LoVo (cell line): ENCODE measurements at regions not wholly inside any gene's neighbourhood (a gene's known extent, or its start where the extent isn't known, plus 50 kb on each side); places are given as distances from the start of the nearest gene placed in this dataset.
"Not testable (repeated sequence)": the region's sequence is repeated elsewhere in the genome, so short reads cannot be mapped to it uniquely, and the experiment has no call there.

Source experiments
- DNase-seq: peaks from one replicate; pipeline ENCODE4 v3.0.0-alpha.2; 2016; ENCODE audit warnings: low spot score

DNA sequence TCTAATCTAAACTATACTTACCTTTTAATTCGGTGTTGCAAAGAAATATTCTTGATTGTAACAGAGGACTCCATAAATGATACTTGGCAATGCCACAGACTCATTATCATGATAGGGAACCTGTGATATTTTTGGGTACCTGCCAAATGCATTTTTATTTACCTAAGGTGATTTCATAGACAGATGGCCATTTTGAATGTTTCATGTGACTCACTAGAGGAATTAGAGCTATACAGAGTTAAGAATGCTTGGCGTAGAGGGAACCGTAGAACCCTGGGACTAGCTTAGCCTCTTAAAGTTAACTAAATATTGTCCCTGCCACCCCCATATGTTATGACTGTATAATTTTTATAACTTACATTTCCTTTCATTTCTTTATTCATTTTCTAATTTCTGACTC lies 136.1 kb downstream of the DISP1 start:
- DNase-seq, result peak; percentile 58

DNA sequence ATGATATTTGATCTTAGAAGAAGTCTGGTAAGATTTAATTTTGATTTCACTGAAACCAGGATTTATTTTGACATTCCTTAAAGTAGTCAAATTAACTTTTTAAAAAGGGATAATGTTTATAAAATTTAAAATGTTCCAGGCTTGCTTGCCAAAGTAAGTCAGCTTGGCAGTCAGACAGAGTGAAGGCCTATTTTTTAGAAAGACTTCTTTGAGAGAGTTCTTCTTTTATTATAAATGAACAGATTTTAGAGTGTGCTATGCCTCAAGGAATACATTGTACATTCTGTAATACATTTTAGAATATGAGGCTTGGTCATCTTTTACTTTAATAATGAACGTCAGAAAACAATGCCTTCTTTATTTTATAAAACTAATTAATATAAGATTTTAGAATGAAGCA lies 138.7 kb downstream of the DISP1 start:
- no peak for DNase-seq

DNA sequence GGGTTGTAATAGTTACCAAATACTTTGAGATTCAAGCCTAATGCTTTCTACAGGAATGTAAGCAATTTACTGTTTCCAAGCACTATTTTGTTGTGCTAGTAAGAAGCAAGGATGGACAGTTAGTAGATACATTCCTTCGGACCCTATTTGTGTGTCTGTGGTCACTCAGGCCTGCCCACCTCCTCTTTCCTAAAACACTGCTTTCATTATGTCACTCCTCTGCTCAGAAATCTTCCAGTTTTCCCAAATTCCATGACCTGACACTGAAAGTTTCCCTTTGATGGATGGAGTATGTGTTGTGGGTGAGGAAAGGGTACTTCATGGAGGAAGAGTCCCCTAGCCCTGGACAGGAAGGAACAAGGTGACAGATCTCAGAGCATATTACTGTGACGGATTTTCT lies 141.1 kb downstream of the DISP1 start:
- DNase-seq, result no peak

DNA sequence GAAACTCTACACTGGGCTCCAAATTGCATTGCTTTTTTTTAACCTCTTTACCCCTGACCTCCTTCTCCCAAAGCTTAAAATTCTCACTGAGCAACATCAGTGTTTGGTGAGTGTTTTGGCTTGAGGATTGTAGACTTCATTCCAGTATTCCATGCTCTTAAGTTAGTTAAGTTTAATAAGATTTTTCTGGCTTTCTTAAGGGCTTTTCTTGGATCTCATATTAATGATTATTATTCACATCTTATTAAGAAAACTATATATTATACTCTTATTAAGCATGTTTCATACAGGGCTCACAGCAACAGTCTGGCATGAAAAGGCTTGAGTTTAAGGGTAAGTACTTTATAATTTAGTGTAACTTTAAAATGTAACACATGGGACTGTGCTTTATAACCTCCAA lies 141.8 kb downstream of the DISP1 start:
- no peak for DNase-seq

DNA sequence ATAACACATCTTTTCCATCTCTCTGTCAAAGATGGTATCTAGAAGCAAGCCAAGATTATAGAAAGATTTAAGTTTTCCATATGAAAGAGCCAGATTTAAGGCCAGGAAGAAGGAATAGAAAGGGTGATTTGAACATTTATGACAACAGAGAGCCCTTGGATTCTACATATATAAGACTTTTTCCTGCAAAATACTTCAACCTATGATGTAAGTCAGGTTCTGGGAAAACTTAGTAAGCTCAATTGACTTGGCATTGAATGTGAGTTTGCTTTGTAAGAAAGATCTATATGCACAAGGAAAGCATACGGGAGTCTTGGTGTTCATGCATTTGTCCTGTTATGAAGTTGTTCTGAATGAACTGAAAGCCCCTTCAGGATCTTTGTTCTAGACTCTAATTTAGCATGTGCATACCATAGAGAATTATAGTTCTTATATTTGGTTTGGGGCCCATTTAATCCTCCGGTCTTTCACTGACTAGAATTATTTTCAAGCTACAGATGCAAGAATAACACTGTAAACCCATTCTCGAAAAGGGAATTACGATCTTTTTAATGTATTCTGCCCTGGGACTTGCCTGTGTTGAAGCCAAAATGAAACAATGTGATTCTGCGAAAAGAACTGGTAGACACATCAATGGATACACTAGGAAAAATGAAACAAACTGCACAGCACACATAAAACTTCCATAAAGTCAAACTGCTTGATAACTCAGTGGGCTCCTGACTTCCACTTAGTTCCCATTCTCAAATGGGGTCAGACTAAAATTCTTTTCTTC lies 152.8 kb downstream of the DISP1 start:
- DNase-seq, result no peak

DNA sequence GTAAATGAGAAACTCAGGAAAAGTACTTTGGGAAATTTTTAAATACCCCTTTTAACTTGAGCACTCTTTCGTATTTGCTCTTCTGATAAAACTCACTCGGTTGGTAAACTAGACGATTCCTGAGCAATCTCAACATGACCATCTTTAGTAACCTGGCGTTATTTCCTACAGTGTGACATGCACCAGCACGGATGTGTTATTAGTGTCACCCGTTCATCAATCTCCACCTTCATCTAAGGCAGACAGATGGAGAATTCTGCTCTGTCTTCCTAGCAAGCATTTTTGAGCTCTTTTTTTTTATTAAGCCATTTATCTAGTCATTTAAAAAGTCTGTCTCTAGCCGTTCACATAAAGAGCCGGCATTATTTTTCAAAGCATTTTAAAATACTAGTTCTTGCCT lies 155.2 kb downstream of the DISP1 start:
- no peak for DNase-seq

DNA sequence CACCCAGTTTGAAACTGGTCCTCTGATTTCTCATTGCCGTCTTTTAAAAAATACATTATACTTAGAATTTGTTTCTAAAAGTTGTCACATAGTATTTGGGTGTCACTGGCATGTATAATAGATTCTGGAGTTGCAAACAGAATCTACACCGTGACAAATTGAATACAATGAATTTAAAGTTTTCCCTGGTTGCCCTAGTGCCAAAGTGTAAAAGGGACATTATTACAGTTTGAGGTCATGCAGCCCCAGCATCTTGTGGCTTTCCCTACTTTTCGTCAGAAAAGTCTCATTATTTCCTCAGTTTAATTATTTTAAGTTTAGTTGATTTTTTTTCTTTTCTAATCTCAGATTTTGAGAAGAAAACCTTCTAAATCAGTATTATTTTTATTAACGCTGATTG lies 155.9 kb downstream of the DISP1 start:
- no peak for DNase-seq

DNA sequence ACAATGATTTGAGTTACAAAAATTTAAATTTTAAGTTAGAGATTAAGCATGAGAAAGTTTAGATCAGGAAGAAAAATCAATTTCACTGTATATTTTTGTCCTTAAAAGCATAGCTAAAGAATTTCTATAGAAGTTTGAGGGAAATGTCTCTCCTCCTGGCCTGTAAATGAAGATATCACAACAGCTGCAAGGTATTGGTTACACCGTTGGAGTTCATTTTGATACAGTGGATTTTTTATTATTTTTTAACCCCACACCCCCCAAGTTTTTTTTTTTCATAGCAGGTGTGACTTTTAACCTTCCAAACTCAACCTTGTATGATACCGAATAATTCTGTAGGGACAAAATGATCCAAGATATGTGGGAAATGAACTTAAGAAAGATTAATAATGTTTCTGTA lies 156.3 kb downstream of the DISP1 start:
- DNase-seq, result no peak

DNA sequence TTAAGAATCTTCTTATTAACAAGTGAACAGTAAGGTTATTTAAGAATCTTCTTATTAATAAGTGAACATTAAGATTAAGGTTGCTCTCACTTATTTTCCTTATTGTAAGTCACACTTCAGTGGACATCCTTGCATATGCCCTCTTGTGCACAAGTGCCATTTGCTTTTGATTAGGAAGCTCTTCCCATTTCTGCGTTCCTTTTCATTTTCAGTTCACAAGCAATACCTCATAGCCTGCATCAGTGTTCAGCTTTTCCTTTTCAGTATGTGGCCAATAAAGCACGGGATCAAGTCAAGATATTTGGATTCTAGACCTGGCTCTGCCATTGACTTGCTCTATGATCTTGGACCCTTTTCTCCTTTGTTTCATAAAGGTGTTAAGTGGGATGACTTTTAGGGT lies 158.7 kb downstream of the DISP1 start:
- no peak for DNase-seq

DNA sequence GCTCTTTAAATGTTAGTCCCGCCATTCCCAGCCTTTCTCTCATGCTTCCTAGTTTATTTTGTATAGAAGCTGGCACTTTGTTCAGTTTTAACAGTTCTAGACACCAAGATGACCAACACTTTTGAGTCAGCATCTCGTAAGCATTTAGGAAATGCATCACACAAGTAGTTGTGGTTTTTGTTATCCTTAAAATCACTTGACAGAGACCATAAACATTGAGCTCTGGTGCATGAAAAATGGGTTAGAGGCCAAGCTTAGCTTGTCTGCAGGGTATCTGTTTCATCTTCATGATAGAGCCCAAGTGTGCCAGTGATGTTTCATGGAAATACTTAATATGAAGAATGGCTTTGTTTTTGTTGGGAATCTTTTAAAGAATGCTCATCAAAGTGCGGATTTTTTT lies 159.7 kb downstream of the DISP1 start:
- DNase-seq, result no peak

DNA sequence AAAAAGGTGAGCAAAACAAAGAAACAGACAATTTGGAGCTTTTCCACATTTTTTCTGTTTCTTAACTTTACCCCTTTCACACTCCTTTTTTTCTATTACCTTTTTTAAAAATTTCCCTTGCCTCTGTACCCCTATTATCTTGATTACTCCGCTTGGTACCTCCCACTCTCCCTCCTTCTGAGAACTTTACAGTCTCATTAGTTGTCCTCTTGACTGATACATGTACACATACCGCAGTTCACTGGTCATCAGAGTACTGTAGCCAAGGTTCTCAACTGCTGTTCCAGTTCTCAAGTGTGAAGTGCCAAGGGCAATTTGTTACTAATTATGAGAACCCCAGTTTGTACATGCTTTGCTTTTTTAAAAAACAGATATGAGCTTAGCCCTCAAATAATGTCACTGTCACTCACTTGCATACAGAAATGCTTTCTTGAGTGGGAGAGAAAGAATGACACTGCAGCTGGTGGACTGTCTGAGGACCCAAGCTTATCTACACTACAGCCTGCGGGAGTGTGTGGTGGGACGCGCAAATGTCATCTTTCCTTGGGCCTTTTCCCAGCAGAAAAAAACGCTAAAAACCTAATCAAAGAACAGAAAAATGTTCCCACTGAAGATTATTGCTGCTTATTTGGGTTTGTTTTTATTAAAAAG lies 160.8 kb downstream of the DISP1 start:
- no peak for DNase-seq

DNA sequence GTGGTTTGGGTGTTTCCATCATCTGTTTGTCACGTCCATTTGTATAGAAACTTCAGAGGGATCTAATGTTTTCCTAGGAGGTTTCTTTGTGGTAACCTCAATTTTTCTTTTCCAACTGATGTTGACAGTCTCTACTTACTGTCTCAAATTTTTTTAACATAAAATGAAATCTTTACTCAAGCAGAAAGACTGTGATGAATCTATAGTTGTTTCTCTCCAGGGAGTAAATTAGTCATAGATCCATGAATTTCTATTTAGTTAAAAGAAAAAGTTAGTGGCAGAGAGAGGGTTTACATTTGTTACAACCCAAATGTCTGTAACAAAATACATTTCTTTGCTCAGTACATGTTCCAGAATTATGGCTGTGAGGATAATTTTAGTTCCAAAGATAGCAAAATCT lies 161.6 kb downstream of the DISP1 start:
- DNase-seq, result no peak

DNA sequence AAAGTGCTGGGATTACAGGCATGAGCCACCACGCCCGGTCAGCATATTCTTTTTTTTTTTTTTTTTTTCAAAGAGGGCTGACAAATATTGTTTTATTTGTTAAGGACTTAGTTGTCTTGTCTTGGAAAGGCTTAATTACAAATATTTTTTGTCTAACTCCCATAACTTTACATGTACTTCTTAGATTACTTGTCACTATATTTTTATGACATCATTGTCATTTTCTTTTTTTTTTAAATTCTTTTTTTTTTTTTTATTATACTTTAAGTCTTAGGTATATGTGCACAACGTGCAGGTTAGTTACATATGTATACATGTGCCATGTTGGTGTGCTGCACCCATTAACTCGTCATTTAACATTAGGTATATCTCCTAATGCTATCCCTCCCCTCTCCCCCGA lies 162.5 kb downstream of the DISP1 start:
- not testable (repeated sequence) for DNase-seq

DNA sequence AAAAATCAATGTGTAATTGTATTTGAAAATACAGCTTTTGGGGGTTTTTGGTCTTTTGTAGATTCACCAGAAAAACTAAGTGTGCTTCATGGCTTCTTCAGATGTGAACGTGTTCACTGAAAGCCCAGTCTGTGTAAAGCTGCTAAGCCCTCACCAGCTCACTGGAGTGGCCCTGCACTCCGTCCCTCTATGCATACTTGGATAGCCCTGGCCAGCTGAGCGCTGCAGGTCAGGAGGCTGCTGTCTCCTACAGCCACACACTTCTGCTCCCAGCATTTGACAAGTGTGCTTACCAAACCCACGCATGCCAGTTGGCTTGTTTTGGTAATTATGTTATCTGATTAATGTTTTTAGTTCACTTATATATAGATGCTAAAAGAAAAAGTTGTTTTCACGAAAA lies 163.5 kb downstream of the TLR5 start:
- no peak for DNase-seq

DNA sequence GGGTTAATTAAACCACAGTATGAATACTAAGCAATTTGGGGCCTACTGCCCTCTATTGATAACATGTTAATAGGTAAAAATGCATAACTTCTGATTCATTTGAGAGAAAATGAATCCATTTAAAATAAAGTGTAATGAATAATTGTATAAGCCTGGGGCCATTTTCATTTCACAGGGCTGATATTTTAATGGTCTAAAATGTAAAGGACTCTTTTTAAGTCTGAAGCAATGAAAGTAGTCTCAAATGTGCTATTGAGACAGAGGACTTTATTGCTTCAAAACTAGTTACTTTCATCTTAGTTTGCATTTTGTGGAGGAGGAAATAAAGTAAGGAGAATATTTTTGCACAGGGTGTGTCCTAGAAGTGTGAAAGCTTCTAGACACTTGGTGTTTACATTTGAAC lies 155.4 kb downstream of the TLR5 start:
- no peak for DNase-seq

DNA sequence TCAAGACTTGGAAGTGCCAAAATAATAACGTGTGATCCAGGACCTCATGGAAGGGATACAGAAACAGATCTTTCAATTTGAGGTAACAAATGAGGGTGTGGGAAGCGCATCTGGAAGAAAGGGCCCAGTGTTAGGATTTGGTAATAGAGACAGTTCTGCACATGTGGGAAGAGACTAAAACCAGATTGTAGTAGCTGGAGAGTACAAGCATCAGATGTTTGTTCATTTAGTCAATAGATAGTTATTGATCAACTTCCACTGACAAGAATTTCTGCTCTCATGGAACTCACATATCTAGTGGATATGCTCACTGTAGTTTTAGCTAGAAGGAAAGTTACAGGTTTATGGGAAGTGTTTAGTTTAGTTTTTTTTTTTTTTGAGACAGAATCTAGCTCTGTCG lies 153.6 kb downstream of the TLR5 start:
- DNase-seq, result no peak

DNA sequence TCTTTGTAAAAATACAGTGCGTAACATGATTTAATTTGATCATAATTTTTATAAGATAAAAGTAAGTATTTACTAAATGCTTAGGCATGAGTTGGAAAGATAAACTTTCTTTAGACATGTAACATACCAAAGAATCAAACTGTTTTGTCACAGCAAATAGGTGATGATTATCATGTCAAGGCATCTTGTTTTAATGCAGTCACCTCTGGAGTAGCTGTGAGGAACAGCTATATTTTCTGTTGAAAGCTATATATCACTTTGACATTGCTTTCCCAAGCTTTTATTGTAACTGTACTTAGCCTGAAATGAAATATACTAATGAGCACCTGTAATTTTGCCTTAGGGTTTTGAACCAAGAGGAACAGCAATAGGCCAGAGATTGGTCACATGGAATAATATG lies 151.9 kb downstream of the TLR5 start:
- DNase-seq, result no peak

DNA sequence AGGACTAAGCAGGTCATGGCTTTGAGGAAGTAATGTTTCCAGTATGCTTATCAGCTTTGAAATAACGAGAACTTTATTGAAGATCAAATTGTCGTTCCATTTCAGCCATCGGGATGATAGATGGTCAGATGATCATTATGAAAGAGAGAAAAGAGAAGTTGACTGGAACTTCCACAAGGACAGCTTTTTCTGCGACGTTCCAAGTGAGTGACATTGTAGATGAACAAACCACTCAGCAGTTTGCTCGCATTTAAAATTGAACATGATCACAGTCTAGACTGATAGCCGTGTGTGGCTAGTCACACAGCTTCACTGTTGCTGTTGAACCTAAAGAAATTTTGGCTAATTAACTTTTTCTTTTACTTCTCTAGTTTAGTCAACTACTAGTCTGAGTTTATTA lies 151.1 kb downstream of the TLR5 start:
- DNase-seq, result no peak

DNA sequence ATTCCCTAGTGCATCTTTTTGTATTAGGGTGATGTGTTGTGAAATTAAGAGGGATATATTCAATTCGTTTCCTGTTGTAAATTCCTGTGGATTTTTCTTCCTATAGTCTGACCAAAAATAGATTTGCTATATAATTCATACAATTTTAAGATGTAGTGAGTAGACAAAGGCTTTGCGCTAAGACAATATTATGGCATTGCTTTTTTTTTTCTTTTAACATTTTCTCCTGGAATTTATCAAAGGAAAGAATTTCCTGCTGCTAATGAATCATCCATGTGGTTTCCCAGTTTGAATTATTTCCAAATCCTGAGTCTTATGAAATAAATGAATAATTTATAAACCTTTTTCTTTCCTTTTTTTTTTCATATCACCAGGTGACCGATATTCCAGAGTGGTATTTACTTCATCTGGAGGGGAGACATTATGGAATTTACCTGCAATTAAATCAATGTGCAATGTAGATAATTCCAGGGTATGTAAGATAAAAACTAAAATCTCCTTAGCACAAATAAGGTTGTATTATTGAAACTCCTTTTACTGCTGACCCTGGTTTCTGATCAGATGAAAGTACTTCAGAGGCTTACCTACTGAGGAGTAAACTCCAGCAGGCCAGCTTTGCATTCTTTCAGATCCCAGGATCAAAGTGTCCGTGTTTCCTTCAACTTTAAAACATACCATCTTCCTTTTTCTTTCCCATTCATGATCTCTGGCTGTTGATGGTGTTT lies 148.4 kb downstream of the TLR5 start:
- peak; percentile 5 for DNase-seq

DNA sequence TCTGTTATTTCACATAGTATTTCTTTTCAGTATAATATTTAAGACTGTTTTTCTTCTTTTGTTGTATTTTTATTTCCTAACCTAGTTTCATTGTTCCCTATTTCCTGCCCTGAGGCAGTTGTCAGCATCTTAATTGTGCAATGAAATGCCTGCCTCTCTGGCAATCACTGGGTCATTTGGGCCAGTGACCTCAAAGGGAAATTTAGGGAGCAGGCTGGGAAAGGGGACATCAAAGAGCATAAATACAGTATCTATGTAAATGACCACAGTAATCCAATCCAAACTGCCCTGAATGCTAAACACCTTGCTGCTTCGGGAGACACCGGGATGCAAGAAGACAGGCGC lies 147.8 kb downstream of the TLR5 start:
- no peak for DNase-seq

DNA sequence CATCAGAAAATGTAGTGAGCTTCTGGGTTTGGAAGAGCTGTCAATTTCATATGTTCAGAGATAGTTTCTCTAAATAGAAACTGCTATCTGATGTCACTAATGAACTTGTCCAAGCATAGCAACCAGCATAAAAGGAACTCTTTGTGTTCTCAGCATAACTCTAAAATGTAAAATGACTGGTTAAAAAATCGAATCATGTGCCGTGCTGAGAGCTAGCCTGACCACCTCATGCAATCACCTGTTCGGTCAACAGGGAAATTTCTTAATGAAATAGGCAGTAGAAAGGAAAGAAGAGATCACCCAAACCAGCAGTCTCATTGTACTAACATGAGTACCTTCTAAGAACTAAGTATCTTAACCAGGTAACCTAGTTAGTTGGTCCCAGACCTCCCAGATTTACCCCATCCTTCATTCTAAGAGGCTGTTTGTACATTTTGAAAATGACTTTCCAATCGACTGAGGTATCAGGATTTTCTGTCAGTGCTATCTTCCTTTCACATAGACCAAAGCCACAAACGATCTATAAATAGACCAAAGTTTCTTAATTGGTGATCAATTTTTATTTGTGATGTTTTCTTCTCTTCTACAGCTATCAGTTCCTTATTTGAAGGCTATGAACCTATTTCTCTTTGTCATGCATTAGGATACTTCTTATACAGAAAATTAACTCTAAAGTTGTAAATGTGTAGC lies 147.3 kb downstream of the TLR5 start:
- no peak for DNase-seq

DNA sequence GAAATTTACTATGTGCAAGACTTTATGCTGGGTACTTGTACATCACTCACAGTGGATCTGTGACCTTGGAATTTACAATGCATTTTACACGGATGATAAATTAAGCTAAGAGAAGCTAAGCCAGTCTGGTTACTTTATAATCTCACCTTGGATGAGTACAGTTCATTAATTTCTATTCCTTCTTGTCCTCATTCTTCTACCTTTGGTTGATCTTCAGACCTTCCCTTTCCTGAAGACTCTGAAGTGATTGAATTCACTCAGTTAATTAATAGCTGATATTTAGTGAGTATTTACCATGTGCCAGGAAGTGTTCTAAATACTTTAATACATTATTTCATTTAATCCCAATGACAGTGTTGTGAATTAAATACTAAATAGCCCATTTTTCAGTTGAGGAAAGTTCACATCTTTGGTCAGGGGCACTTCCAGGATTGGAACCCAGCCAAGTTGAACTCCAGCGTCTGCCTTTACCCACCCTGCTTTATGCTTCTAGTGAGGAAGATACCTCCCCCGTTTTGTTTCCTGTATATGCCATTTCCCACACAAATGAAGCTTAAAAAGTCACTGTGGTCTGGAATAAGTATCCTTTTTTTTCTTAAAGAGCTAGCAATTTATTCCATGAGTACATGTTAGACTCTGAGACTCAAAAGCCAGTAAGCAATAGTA lies 146.6 kb downstream of the TLR5 start:
- no peak for DNase-seq
